Lung (tissue), 11 donors: ENCODE measurements at regions not wholly inside any gene's neighbourhood (a gene's known extent, or its start where the extent isn't known, plus 50 kb on each side); places are given as distances from the start of the nearest gene placed in this dataset.

Experiments used
- ATAC-seq: fragments of 200-7000 bp; cut with Tn5 transposase; one replicate; pipeline ENCODE4 v1.9.1; 2020; ENCODE audit warnings: moderate number of reproducible peaks; ENCODE audit not compliant: insufficient read depth, low FRiP score
- DNase-seq, 3 donors: peaks; one replicate each; pipeline ENCODE4 v3.0.0-alpha.2; 2013 to 2017
- H3K27ac ChIP-seq, 2 donors: one replicate each; pipeline ENCODE4 v1.5.1; 2013; ENCODE audit warnings: mild to moderate bottlenecking in 2 of 2, moderate library complexity in 2 of 2, control low read depth in 1 of 2, inconsistent platforms in 1 of 2, low read depth in 1 of 2, low read length in 1 of 2
- H3K27me3 ChIP-seq, 3 donors: one replicate each; pipeline ENCODE4 v1.5.1; 2013; ENCODE audit warnings: low read length in 2 of 3; ENCODE audit not compliant: control insufficient read depth in 3 of 3, insufficient read depth in 3 of 3
- H3K36me3 ChIP-seq, 4 donors: one replicate each; pipeline ENCODE4 v1.5.1; 2013; ENCODE audit warnings: low read length in 4 of 4, mild to moderate bottlenecking in 1 of 4, moderate library complexity in 1 of 4; ENCODE audit not compliant: control insufficient read depth in 4 of 4, insufficient read depth in 4 of 4
- H3K4me1 ChIP-seq, 5 donors: one replicate each; pipeline ENCODE4 v1.5.1; 2013; ENCODE audit warnings: low read length in 5 of 5, mild to moderate bottlenecking in 2 of 5, moderate library complexity in 1 of 5; ENCODE audit not compliant: control insufficient read depth in 5 of 5, insufficient read depth in 5 of 5
- H3K4me3 ChIP-seq: one replicate; pipeline ENCODE4 v1.5.1; 2013; ENCODE audit warnings: mild to moderate bottlenecking, control low read depth, moderate library complexity
- H3K9ac ChIP-seq, 2 donors: one replicate each; pipeline ENCODE4 v1.5.1; 2013; ENCODE audit warnings: low read length in 2 of 2, control low read depth in 1 of 2; ENCODE audit not compliant: insufficient read depth in 1 of 2
- H3K9me3 ChIP-seq, 4 donors: one replicate each; pipeline ENCODE4 v1.5.1; 2013; ENCODE audit warnings: low read length in 3 of 4, mild to moderate bottlenecking in 1 of 4, moderate library complexity in 1 of 4; ENCODE audit not compliant: control insufficient read depth in 4 of 4, insufficient read depth in 3 of 4
- WGBS, 2 donors: extraction: QIAGEN DNeasy Blood & Tissue Kit; methylation state at CpG; one replicate each; pipeline ENCODE4 v1.1.7; 2013; 5-methylcytosine and 5-hydroxymethylcytosine counted together
- TF ChIP-seq, protein P1 (sequence below): IDR thresholded peaks from 2 replicates; pipeline ENCODE4 v1.5.1; 2012; ENCODE audit warnings: mild to moderate bottlenecking; ENCODE audit errors: control extremely low read depth, extremely low read depth
- donor health status: control.
- donor health status: control.
- donor health status: Bipolar disorder and iron deficiency.
- donor health status: healthy.
- donor health status: DM: yes; HTN: yes; CAD: no.

DNA sequence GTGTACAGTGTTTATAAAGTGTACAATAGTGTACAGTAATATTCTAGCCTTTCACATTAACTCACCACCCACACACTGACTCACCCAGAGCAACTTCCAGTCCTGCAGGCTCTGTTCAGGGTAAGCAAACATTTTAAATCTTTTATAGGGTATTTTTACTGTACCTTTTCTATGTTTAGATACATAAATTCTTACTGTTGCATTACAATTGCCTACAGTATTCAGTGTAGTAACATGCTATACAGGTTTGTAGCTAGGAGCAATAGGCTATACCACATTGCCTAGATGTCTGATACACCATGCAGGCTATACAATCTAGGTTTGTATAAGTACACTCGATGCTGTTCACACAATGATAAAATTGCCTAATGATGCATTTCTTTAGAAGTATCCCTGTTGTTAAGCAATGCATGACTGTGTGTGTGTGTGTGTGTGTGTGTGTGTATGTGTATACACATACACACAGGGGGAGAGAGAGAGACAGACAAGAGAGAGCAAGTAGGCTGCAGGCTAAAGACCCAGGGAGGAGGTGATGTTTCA, 72.5 kb upstream of the PRR23C start:
- 33 to 78% methylated on average over 1 of the region's 1 CpG for WGBS, 2 donors
- DNase-seq = no peak
- ATAC-seq = no peak
- Histone ChIP-seq H3K27ac (no peak overlapping the region), H3K9me3 (no peaks in the 10 kb centered on the region), H3K27me3 (peaks cover 0 to 4% (median 0%) of the 10 kb centered on the region in 3 donors), H3K4me1 (peaks cover 0 to 1% (median 0%) of the 10 kb centered on the region in 5 donors), H3K9ac (no peak overlapping the region), H3K36me3 (no peaks in the 10 kb centered on the region), H3K4me3 (no peak overlapping the region)
- TF ChIP-seq, protein P1, sequence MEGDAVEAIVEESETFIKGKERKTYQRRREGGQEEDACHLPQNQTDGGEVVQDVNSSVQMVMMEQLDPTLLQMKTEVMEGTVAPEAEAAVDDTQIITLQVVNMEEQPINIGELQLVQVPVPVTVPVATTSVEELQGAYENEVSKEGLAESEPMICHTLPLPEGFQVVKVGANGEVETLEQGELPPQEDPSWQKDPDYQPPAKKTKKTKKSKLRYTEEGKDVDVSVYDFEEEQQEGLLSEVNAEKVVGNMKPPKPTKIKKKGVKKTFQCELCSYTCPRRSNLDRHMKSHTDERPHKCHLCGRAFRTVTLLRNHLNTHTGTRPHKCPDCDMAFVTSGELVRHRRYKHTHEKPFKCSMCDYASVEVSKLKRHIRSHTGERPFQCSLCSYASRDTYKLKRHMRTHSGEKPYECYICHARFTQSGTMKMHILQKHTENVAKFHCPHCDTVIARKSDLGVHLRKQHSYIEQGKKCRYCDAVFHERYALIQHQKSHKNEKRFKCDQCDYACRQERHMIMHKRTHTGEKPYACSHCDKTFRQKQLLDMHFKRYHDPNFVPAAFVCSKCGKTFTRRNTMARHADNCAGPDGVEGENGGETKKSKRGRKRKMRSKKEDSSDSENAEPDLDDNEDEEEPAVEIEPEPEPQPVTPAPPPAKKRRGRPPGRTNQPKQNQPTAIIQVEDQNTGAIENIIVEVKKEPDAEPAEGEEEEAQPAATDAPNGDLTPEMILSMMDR = no peak

DNA sequence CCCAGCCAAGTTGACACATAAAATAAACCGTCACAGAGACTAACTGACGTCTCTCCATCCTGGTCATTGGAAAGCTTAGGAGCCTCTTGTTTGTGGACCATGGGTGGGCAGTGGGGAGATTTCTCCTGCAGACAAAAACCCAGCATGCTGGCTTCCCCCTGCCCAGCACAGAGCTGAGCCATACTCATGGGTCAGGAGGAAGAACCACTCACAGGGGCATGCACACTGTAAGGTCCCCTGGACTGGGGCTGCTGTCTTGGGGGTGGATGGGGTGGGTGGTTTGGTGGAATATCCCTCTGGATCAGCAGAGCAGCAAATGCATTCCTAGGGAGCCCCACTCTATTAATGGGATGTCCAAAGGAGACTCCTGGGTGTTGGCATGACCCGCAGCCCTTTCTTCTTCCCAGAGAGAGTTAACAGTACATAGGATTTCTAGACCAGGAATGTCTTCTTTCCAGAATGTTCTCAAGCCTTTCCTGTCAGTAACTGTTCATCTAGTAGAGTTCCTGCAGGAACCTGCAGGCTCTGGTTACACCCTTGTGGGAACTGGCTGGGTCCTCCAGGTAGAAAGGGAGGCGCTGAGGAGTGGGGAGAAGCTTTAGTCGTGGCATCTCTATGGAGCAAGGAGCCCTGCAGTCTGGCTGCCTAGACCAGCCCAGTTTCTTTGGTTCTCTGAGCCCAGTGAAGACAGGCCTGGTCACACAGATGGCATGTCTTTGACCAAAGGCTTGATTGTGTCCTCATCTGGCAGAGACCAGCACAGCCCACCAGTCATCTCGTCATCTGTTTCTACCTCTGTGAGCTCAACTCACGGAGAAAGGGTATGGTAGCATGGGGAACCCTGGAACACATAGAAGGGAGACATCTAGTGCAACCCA, 73.4 kb upstream of the PRR23C start:
- TF ChIP-seq, protein P1 = no peak
- Histone ChIP-seq H3K9me3 (no peaks in the 10 kb centered on the region), H3K27ac (no peak overlapping the region), H3K27me3 (peaks cover 0 to 4% (median 0%) of the 10 kb centered on the region in 3 donors), H3K4me1 (peaks cover 0 to 1% (median 0%) of the 10 kb centered on the region in 5 donors), H3K9ac (no peak overlapping the region), H3K4me3 (no peak overlapping the region), H3K36me3 (no peaks in the 10 kb centered on the region)
- no peak for DNase-seq
- ATAC-seq = no peak
- WGBS, 2 donors = 94 to 96% methylated on average over 7 of the region's 7 CpGs

DNA sequence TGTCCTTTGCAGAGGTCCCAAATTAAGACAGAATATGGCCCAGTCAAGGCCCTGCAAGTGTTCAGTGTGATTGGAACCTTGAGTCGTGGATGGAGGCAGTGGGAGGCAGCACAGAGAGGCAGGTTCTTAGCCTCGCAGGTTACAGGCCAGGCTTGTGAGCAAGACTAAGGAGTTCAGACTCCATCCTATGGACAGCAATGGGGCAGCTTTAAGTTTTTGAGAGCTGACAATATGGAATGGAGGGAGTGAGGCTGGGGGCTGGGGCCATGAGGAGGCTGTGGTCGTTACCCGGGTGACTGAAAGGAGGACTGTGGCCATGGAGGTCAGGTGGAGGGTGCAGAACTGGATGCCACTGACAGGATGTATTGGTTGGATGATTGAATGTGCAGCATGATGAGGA, 74.1 kb upstream of the PRR23C start:
- Histone ChIP-seq H3K4me3 (no peak overlapping the region), H3K9me3 (no peaks in the 10 kb centered on the region), H3K36me3 (no peaks in the 10 kb centered on the region), H3K9ac (no peak overlapping the region), H3K4me1 (peaks cover 0 to 1% (median 0%) of the 10 kb centered on the region in 5 donors), H3K27me3 (peaks cover 0 to 2% (median 0%) of the 10 kb centered on the region in 3 donors), H3K27ac (no peak overlapping the region)
- ATAC-seq (no peak), DNase-seq (no peak)
- 87 to 89% methylated on average over 4 of the region's 4 CpGs for WGBS, 2 donors
- TF ChIP-seq, protein P1 = no peak
